ENCODE measurements at regions not wholly inside any gene's neighbourhood (a gene's known extent, or its start where the extent isn't known, plus 50 kb on each side); places are given as distances from the start of the nearest gene placed in this dataset.

DNA sequence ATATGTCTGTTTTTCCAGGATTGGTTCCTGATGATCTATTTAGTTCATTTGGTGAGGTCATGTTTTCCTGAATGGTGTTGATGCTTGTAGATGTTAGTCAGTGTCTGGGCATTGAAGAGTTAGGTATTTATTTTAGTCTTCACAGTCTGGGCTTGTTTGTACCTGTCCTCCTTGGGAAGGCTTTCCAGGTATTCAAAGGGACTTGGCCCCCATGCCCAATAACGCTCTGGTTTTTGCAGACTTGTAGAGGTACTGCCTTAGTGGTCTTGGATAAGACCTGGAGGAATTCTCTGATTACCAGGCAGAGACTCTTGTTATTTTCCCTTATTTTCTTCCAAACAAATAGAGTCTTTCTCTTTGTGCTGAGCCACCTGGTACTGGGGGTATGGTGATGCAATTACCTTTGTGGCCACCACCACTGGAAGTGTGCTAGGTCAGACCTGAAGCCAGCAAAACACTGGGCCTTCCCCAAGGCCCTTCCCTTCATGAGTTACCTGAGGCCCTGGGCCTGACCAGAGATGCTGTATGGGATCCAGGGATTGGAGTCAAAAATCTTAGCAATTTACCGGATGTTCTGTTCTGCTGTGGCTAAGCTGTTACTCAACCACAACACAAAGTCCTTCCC lies 63.3 kb upstream of the RXFP1 start:
- H3K9me1 ChIP-seq (replicated peaks; ENCODE audit: control insufficient read depth, extremely low read depth, insufficient read depth, low read length) = no peaks in the 10 kb centered on the region
- DNase-seq (ENCODE audit: low read depth, low spot score) (no peak), FAIRE-seq (no peak)
- no peak overlapping the region for H3K4me2 ChIP-seq (ENCODE audit: insufficient read depth, low read length)
- no peaks in the 10 kb centered on the region for H3K27me3 ChIP-seq (ENCODE audit: control insufficient read depth in 2 of 2, insufficient read depth in 2 of 2, low read length in 2 of 2)
- TF ChIP-seq JUN (IDR thresholded peaks at IDR 0.05; ENCODE audit: borderline replicate concordance, insufficient read depth, insufficient read length, low read depth) (no peak), GATA2 (IDR thresholded peaks at IDR 0.05; ENCODE audit: insufficient read depth, insufficient read length, low read depth, low read length) (no peak), POLR2AphosphoS5 (IDR thresholded peaks at IDR 0.05; ENCODE audit: insufficient read depth, low read depth, low read length) (no peak), MAX (IDR thresholded peaks at IDR 0.05; ENCODE audit: insufficient read depth, insufficient read length) (no peak), EZH2 (IDR thresholded peaks at IDR 0.05; ENCODE audit: borderline replicate concordance, low read depth, low read length, severe bottlenecking) (no peak), FOS (IDR thresholded peaks at IDR 0.05; ENCODE audit: borderline replicate concordance, insufficient read depth, low read length) (no peak), MYC (IDR thresholded peaks at IDR 0.05; ENCODE audit: low read depth, low read length) (no peak), POLR2A (IDR thresholded peaks at IDR 0.05; ENCODE audit: low read depth, low read length) (no peak), CTCF (IDR thresholded peaks at IDR 0.05; ENCODE audit: extremely low read depth in 1 of 2, insufficient read depth in 1 of 2, low read depth in 1 of 2, low read length in 2 of 2) (no peak)
- CTCF ChIA-PET = no interaction called here
- H3K9me3 ChIP-seq (replicated peaks; ENCODE audit: control insufficient read depth, insufficient read depth, low read length) = no peaks in the 10 kb centered on the region
- H3K4me1 ChIP-seq (ENCODE audit: control insufficient read depth, extremely low read depth, insufficient read depth, low read length) = no peaks in the 10 kb centered on the region
- POLR2A ChIA-PET = no interaction called here
- dilution Hi-C loops (cut with MboI; ENCODE audit: extremely low pct_ligation_motif_present, low sequenced_read_pairs) (no loop called here), intact Hi-C loops (cut with micrococcal nuclease) (no loop called here)
- H2AFZ ChIP-seq (ENCODE audit: low read depth, low read length) = no peak overlapping the region
- no peaks in the 10 kb centered on the region for H3K79me2 ChIP-seq (ENCODE audit: control insufficient read depth, insufficient read depth, low read length)
- H4K20me1 ChIP-seq (replicated peaks; ENCODE audit: control insufficient read depth, extremely low read depth, insufficient read depth, low read length) = no peaks in the 10 kb centered on the region
- no peak overlapping the region for H3K27ac ChIP-seq (ENCODE audit: insufficient read depth, low read depth, low read length)
- no TSS peak for BruUV-seq (replicated peaks)
- H3K36me3 ChIP-seq (ENCODE audit: control insufficient read depth in 2 of 2, extremely low read depth in 1 of 2, insufficient read depth in 2 of 2, low read length in 2 of 2) = no peaks in the 10 kb centered on the region
- no peak overlapping the region for H3K9ac ChIP-seq (replicated peaks; ENCODE audit: extremely low read depth, insufficient read depth, low read length)
- no peak overlapping the region for H3K4me3 ChIP-seq (replicated peaks in 1 of 3; ENCODE audit: insufficient read depth in 1 of 3, low read depth in 1 of 3, low read length in 3 of 3)
